Vagina (tissue), 2 donors: ENCODE measurements at regions not wholly inside any gene's neighbourhood (a gene's known extent, or its start where the extent isn't known, plus 50 kb on each side); places are given as distances from the start of the nearest gene placed in this dataset.

ENCODE experiments used
- CTCF ChIP-seq, 3 experiments: fragments of 450-650 bp in 2 of 3; fragments of 200-600 bp in 1 of 3; sonication (generic) in 1 of 3; IDR thresholded peaks; one replicate each; pipeline ENCODE4 v1.5.1; 2017 to 2019; ENCODE audit warnings: antibody characterized with exemption in 3 of 3, mild to moderate bottlenecking in 2 of 3, moderate library complexity in 2 of 3
- POLR2A ChIP-seq, 2 donors: fragments of 450-650 bp; IDR thresholded peaks; one replicate each; pipeline ENCODE4 v1.6.1; 2017; ENCODE audit warnings: antibody characterized with exemption in 2 of 2, mild to moderate bottlenecking in 2 of 2, moderate library complexity in 2 of 2
- POLR2AphosphoS5 ChIP-seq, 2 donors: sonication (generic); formaldehyde crosslinking; IDR thresholded peaks; one replicate each; pipeline ENCODE4 v1.9.0; 2017; ENCODE audit warnings: antibody characterized with exemption in 2 of 2, mild to moderate bottlenecking in 2 of 2, low read depth in 1 of 2; ENCODE audit not compliant: insufficient read depth in 1 of 2

- TF ChIP-seq CTCF (IDR thresholded peaks at IDR 0.05) (no peak), POLR2AphosphoS5 (IDR thresholded peaks at IDR 0.05; ENCODE audit: insufficient read depth in 1 of 2, low read depth in 1 of 2) (no peak), POLR2A (IDR thresholded peaks at IDR 0.05) (no peak)
Measured at GRCh38 chr4:96504386-96504785, 664.5 kb downstream of the PDHA2 start.
